SK-N-SH (cell line): ENCODE measurements at regions not wholly inside any gene's neighbourhood (a gene's known extent, or its start where the extent isn't known, plus 50 kb on each side); places are given as distances from the start of the nearest gene placed in this dataset.

Experiments
- CTCF ChIA-PET: fragments of 300-600, 350-600 bp; formaldehyde crosslinking; extraction: SDS; loops from one replicate; lab custom pipeline; 2021; lab: Yijun Ruan, JAX
- POLR2A ChIA-PET: fragments of 350-600 bp; sonication (Branson Sonifier 250); formaldehyde crosslinking; extraction: SDS; loops from one replicate; lab custom pipeline; 2020; ENCODE audit warnings: antibody characterized with exemption, inconsistent platforms; lab: Yijun Ruan, JAX
- DNase-seq: peaks from one replicate; pipeline ENCODE4 v3.0.0; 2012
- H2AFZ ChIP-seq: fragments of 200-600 bp; sonication (generic); 2 replicates; pipeline ENCODE4 v1.8.1; 2016; ENCODE audit warnings: antibody characterized with exemption, mild to moderate bottlenecking, low read depth
- H3F3A ChIP-seq: fragments of 200-600 bp; sonication (generic); replicated peaks from 2 replicates; pipeline ENCODE3; 2016; ENCODE audit warnings: antibody characterized with exemption, mild to moderate bottlenecking; ENCODE audit not compliant: insufficient read depth
- H3K27ac ChIP-seq, 2 experiments: fragments of 200-500 bp in 1 of 2; fragments of 200-600 bp in 1 of 2; sonication (Bioruptor generic) in 1 of 2; sonication (generic), shearing (Covaris generic) in 1 of 2; 2 replicates each; pipeline versions ENCODE4 v1.5.1 to v1.6.1; 2014 to 2016; ENCODE audit warnings: low read depth in 2 of 2, inconsistent platforms in 1 of 2, low read length in 1 of 2, mild to moderate bottlenecking in 1 of 2, mixed read lengths in 1 of 2
- H3K27me3 ChIP-seq: fragments of 200-600 bp; sonication (generic), shearing (Covaris generic); 2 replicates; pipeline ENCODE4 v1.6.1; 2016; ENCODE audit warnings: mixed run types; ENCODE audit not compliant: insufficient read depth
- H3K36me3 ChIP-seq, 2 experiments: fragments of 200-500 bp in 1 of 2; fragments of 200-600 bp in 1 of 2; sonication (Bioruptor generic) in 1 of 2; sonication (generic) in 1 of 2; replicated peaks in 1 of 2; 2 replicates each; pipeline versions ENCODE3 to v1.5.1; 2014 to 2016; ENCODE audit warnings: low read length in 1 of 2, mild to moderate bottlenecking in 1 of 2; ENCODE audit not compliant: insufficient read depth in 2 of 2, control insufficient read depth in 1 of 2
- H3K4me1 ChIP-seq, 2 experiments: fragments of 200-500 bp in 1 of 2; fragments of 200-600 bp in 1 of 2; sonication (Bioruptor generic) in 1 of 2; sonication (generic), shearing (Covaris generic) in 1 of 2; 2 replicates each; pipeline versions ENCODE4 v1.5.1 to v1.6.1; 2014 to 2016; ENCODE audit warnings: low read depth in 1 of 2, low read length in 1 of 2, mixed run types in 1 of 2; ENCODE audit not compliant: insufficient read depth in 2 of 2, control insufficient read depth in 1 of 2
- H3K4me2 ChIP-seq: fragments of 200-600 bp; sonication (generic), shearing (Covaris generic); 2 replicates; pipeline ENCODE4 v1.6.1; 2017; ENCODE audit warnings: mixed run types
- H3K4me3 ChIP-seq, 2 experiments: fragments of 200-500 bp in 1 of 2; fragments of 200-600 bp in 1 of 2; sonication (Bioruptor generic) in 1 of 2; sonication (generic), shearing (Covaris generic) in 1 of 2; 2 replicates each; pipeline versions ENCODE4 v1.5.1 to v1.8.1; 2014 to 2016; ENCODE audit warnings: low read depth in 2 of 2, inconsistent platforms in 1 of 2, low read length in 1 of 2, mild to moderate bottlenecking in 1 of 2, mixed read lengths in 1 of 2, moderate library complexity in 1 of 2
- H3K79me2 ChIP-seq: fragments of 200-600 bp; sonication (generic); 2 replicates; pipeline ENCODE4 v1.8.1; 2017; ENCODE audit warnings: mild to moderate bottlenecking; ENCODE audit not compliant: insufficient read depth
- H3K9ac ChIP-seq: fragments of 200-600 bp; sonication (generic); 2 replicates; pipeline ENCODE4 v1.6.1; 2017; ENCODE audit warnings: mixed run types
- H3K9me2 ChIP-seq: fragments of 200-600 bp; sonication (generic); 2 replicates; pipeline ENCODE4 v1.6.1; 2017; ENCODE audit warnings: mixed run types
- H3K9me3 ChIP-seq: fragments of 200-600 bp; sonication (generic); 2 replicates; pipeline ENCODE4 v1.6.1; 2017; ENCODE audit warnings: mixed run types, mild to moderate bottlenecking, moderate library complexity
- H4K20me1 ChIP-seq: fragments of 200-600 bp; sonication (generic); 2 replicates; pipeline ENCODE4 v1.6.1; 2017; ENCODE audit warnings: mild to moderate bottlenecking, mixed run types; ENCODE audit not compliant: insufficient read depth
- CHD2 ChIP-seq: fragments of 150-350 bp; IDR thresholded peaks from 2 replicates; pipeline ENCODE4 v1.6.1; 2018; ENCODE audit warnings: low read length; ENCODE audit not compliant: partially characterized antibody
- ELF1 ChIP-seq: IDR thresholded peaks from 2 replicates; pipeline ENCODE4 v1.4.0; 2012
- EP300 ChIP-seq, 2 experiments: IDR thresholded peaks; 2 replicates each; pipeline versions ENCODE4 v1.4.0 to v1.6.1; 2012; ENCODE audit warnings: borderline replicate concordance in 1 of 2, low read depth in 1 of 2, low read length in 1 of 2
- FOSL2 ChIP-seq: IDR thresholded peaks from 2 replicates; pipeline ENCODE4 v1.4.0; 2012; ENCODE audit warnings: low read depth, mild to moderate bottlenecking, moderate library complexity, borderline replicate concordance
- FOXJ3 ChIP-seq: sonication (generic); formaldehyde crosslinking; IDR thresholded peaks from 2 replicates; pipeline ENCODE4 v1.5.1; 2020; ENCODE audit warnings: mild to moderate bottlenecking, missing genetic modification reagents
- GABPA ChIP-seq: IDR thresholded peaks from 2 replicates; pipeline ENCODE4 v1.4.0; 2012; ENCODE audit warnings: low read depth, mild to moderate bottlenecking
- GATA2 ChIP-seq: sonication (generic); formaldehyde crosslinking; IDR thresholded peaks from 2 replicates; pipeline ENCODE4 v1.5.0; 2020; ENCODE audit warnings: mild to moderate bottlenecking, missing genetic modification reagents
- JUND ChIP-seq: IDR thresholded peaks from 2 replicates; pipeline ENCODE4 v1.4.0; 2012
- MXI1 ChIP-seq: IDR thresholded peaks from 2 replicates; pipeline ENCODE4 v1.6.1; 2012; ENCODE audit warnings: mild to moderate bottlenecking, low read depth, low read length, improper control_type of control experiment
- NFIC ChIP-seq: IDR thresholded peaks from 2 replicates; pipeline ENCODE4 v1.4.0; 2012; ENCODE audit warnings: borderline replicate concordance
- NRF1 ChIP-seq: IDR thresholded peaks from 2 replicates; pipeline ENCODE4 v1.6.1; 2012; ENCODE audit warnings: low read depth, mild to moderate bottlenecking, low read length
- POLR2AphosphoS5 ChIP-seq: IDR thresholded peaks from 2 replicates; pipeline ENCODE4 v1.6.1; 2012; ENCODE audit warnings: low read depth, low read length
- RAD21 ChIP-seq: IDR thresholded peaks from 2 replicates; pipeline ENCODE4 v1.6.1; 2012; ENCODE audit warnings: mild to moderate bottlenecking, low read length
- RCOR1 ChIP-seq: fragments of 150-350 bp; IDR thresholded peaks from 2 replicates; pipeline ENCODE4 v1.6.1; 2017; ENCODE audit warnings: antibody characterized with exemption, low read length
- RFX5 ChIP-seq: IDR thresholded peaks from 2 replicates; pipeline ENCODE4 v1.6.1; 2012; ENCODE audit warnings: mild to moderate bottlenecking, improper control_type of control experiment, low read length
- RXRA ChIP-seq: IDR thresholded peaks from 2 replicates; pipeline ENCODE4 v1.4.0; 2012; ENCODE audit warnings: low read depth, mild to moderate bottlenecking, borderline replicate concordance
- SMC3 ChIP-seq: IDR thresholded peaks from 2 replicates; pipeline ENCODE4 v1.6.1; 2012; ENCODE audit warnings: low read depth, low read length, improper control_type of control experiment
- USF2 ChIP-seq: fragments of 150-350 bp; IDR thresholded peaks from 2 replicates; pipeline ENCODE4 v1.6.1; 2017; ENCODE audit warnings: antibody characterized with exemption, low read length, low read depth, borderline replicate concordance
- YY1 ChIP-seq: IDR thresholded peaks from 2 replicates; pipeline ENCODE4 v1.4.0; 2012; ENCODE audit warnings: low read depth, mild to moderate bottlenecking
- ZBTB33 ChIP-seq: IDR thresholded peaks from 2 replicates; pipeline ENCODE4 v1.4.0; 2012; ENCODE audit warnings: low read depth, borderline replicate concordance
- WGBS: methylation state at CpG from one replicate; pipeline ENCODE4 v1.1.6; 2017; ENCODE audit warnings: low lambda C conversion rate; 5-methylcytosine and 5-hydroxymethylcytosine counted together
- TF ChIP-seq, protein P1 (sequence below): fragments of 200-600 bp; sonication (generic); IDR thresholded peaks from 2 replicates; pipeline ENCODE4 v1.6.1; 2017; ENCODE audit warnings: antibody characterized with exemption, mild to moderate bottlenecking, moderate library complexity
- TF ChIP-seq, protein P2 (sequence below): fragments of 150-350 bp; IDR thresholded peaks from 2 replicates; pipeline ENCODE4 v1.6.1; 2016; ENCODE audit warnings: mild to moderate bottlenecking, low read depth, low read length
- TF ChIP-seq, protein P3 (sequence below): IDR thresholded peaks from 2 replicates; pipeline ENCODE4 v1.4.0; 2012; ENCODE audit warnings: low read depth, borderline replicate concordance
- TF ChIP-seq, protein P4 (sequence below): IDR thresholded peaks from 2 replicates; pipeline ENCODE4 v1.4.0; 2012; ENCODE audit warnings: low read depth
- TF ChIP-seq, protein P5 (sequence below): IDR thresholded peaks from 2 replicates; pipeline ENCODE4 v1.6.1; 2012; ENCODE audit warnings: mild to moderate bottlenecking, low read depth, low read length, moderate library complexity

DNA sequence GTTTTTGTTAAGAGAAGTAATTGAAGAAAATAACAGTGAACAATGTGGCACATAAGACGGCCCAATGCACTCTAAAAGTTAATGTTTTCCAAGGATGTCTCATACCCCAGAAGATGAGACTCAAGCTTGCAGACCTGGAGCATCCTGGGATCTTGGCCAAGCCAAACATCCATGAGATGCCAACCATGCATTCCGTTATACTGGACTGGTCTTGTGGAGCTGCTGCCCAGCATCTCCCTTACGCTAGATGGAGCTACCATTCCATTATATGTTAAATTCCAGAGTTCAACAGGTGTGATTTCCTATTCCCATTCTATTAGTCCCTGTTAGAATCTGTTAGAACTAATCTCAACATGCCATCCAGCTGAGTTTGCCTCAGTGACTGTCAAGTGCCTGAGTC lies 181.8 kb downstream of the PDCD6IP start:
- Histone ChIP-seq H3K9ac (no peak overlapping the region), H3K4me1 (peaks cover 0 to 4% of the 10 kb centered on the region in 2 experiments; a peak in 1 of 4 replicates), H4K20me1 (no peaks in the 10 kb centered on the region), H3K4me2 (no peak overlapping the region), H3K9me2 (no peaks in the 10 kb centered on the region), H3K36me3 (no peaks in the 10 kb centered on the region), H3F3A (no peaks in the 10 kb centered on the region), H3K79me2 (no peaks in the 10 kb centered on the region), H3K4me3 (no peak overlapping the region), H3K27ac (no peak overlapping the region), H2AFZ (no peak overlapping the region), H3K9me3 (no peaks in the 10 kb centered on the region), H3K27me3 (no peaks in the 10 kb centered on the region)
- CTCF ChIA-PET = interaction anchor here (0.7 to 1.3 kb wide), 11 partner anchors 9 to 1928 kb away, joined by 3 to 8 read pairs (median 4); no protein-coding TSS in a partner anchor
- WGBS = 3% methylated on average over 3 of the region's 3 CpGs
- DNase-seq = peak; percentile 42
- POLR2A ChIA-PET = no interaction called here
- TF ChIP-seq ELF1 (no peak), SMC3 (peak; percentile 66), ZBTB33 (no peak), EP300 (IDR thresholded peaks at IDR 0.05; ENCODE audit: borderline replicate concordance in 1 of 2, low read depth in 1 of 2, low read length in 1 of 2) (no peak), FOXJ3 (no peak), RFX5 (no peak), FOSL2 (peak; percentile 10; the same call in 1 of the 2 replicates), GABPA (no peak), JUND (no peak), CHD2 (no peak), POLR2AphosphoS5 (no peak), NFIC (peak; percentile 86), RAD21 (peak; percentile 77), MXI1 (no peak), USF2 (no peak), NRF1 (no peak), RXRA (no peak), RCOR1 (peak; percentile 23; the same call in 1 of the 2 replicates), YY1 (no peak), GATA2 (CRISPR knock-in tag) (no peak)
- TF ChIP-seq, protein P1, sequence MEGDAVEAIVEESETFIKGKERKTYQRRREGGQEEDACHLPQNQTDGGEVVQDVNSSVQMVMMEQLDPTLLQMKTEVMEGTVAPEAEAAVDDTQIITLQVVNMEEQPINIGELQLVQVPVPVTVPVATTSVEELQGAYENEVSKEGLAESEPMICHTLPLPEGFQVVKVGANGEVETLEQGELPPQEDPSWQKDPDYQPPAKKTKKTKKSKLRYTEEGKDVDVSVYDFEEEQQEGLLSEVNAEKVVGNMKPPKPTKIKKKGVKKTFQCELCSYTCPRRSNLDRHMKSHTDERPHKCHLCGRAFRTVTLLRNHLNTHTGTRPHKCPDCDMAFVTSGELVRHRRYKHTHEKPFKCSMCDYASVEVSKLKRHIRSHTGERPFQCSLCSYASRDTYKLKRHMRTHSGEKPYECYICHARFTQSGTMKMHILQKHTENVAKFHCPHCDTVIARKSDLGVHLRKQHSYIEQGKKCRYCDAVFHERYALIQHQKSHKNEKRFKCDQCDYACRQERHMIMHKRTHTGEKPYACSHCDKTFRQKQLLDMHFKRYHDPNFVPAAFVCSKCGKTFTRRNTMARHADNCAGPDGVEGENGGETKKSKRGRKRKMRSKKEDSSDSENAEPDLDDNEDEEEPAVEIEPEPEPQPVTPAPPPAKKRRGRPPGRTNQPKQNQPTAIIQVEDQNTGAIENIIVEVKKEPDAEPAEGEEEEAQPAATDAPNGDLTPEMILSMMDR = peak; percentile 88
- TF ChIP-seq, protein P2, sequence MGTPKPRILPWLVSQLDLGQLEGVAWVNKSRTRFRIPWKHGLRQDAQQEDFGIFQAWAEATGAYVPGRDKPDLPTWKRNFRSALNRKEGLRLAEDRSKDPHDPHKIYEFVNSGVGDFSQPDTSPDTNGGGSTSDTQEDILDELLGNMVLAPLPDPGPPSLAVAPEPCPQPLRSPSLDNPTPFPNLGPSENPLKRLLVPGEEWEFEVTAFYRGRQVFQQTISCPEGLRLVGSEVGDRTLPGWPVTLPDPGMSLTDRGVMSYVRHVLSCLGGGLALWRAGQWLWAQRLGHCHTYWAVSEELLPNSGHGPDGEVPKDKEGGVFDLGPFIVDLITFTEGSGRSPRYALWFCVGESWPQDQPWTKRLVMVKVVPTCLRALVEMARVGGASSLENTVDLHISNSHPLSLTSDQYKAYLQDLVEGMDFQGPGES = no peak
- TF ChIP-seq, protein P3, sequence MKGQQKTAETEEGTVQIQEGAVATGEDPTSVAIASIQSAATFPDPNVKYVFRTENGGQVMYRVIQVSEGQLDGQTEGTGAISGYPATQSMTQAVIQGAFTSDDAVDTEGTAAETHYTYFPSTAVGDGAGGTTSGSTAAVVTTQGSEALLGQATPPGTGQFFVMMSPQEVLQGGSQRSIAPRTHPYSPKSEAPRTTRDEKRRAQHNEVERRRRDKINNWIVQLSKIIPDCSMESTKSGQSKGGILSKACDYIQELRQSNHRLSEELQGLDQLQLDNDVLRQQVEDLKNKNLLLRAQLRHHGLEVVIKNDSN = no peak
- TF ChIP-seq, protein P4, sequence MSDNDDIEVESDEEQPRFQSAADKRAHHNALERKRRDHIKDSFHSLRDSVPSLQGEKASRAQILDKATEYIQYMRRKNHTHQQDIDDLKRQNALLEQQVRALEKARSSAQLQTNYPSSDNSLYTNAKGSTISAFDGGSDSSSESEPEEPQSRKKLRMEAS = no peak
- TF ChIP-seq, protein P5, sequence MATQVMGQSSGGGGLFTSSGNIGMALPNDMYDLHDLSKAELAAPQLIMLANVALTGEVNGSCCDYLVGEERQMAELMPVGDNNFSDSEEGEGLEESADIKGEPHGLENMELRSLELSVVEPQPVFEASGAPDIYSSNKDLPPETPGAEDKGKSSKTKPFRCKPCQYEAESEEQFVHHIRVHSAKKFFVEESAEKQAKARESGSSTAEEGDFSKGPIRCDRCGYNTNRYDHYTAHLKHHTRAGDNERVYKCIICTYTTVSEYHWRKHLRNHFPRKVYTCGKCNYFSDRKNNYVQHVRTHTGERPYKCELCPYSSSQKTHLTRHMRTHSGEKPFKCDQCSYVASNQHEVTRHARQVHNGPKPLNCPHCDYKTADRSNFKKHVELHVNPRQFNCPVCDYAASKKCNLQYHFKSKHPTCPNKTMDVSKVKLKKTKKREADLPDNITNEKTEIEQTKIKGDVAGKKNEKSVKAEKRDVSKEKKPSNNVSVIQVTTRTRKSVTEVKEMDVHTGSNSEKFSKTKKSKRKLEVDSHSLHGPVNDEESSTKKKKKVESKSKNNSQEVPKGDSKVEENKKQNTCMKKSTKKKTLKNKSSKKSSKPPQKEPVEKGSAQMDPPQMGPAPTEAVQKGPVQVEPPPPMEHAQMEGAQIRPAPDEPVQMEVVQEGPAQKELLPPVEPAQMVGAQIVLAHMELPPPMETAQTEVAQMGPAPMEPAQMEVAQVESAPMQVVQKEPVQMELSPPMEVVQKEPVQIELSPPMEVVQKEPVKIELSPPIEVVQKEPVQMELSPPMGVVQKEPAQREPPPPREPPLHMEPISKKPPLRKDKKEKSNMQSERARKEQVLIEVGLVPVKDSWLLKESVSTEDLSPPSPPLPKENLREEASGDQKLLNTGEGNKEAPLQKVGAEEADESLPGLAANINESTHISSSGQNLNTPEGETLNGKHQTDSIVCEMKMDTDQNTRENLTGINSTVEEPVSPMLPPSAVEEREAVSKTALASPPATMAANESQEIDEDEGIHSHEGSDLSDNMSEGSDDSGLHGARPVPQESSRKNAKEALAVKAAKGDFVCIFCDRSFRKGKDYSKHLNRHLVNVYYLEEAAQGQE = no peak
